Fibroblast of pulmonary artery (primary cell): ENCODE measurements at regions not wholly inside any gene's neighbourhood (a gene's known extent, or its start where the extent isn't known, plus 50 kb on each side); places are given as distances from the start of the nearest gene placed in this dataset.

Source experiments
- DNase-seq: peaks from one replicate; pipeline ENCODE4 v3.0.0-alpha.2; 2010; ENCODE audit warnings: low read depth
- H3K4me3 ChIP-seq: replicated peaks from 2 replicates; pipeline ENCODE4 v1.5.1; 2011; ENCODE audit warnings: low read depth, mild to moderate bottlenecking, control low read depth, low read length, moderate library complexity
- CTCF ChIP-seq: IDR thresholded peaks from 2 replicates; pipeline ENCODE4 v1.5.1; 2011; ENCODE audit warnings: mild to moderate bottlenecking, control low read depth, low read length, inconsistent platforms; ENCODE audit errors: missing control alignments

- no peak overlapping the region for H3K4me3 ChIP-seq
- no peak for DNase-seq
- no peak for TF ChIP-seq CTCF
These were observed 222.4 kb downstream of the TFAP2C start for GRCh38 chr20:56851552-56851951.

- no peak for DNase-seq
- TF ChIP-seq CTCF = no peak
These were observed 226.6 kb downstream of the TFAP2C start for GRCh38 chr20:56855708-56856107.

GRCh38 chr20:56857950-56858349 is 228.8 kb downstream of the TFAP2C start:
- DNase-seq = no peak
- no peak for TF ChIP-seq CTCF
- no peak overlapping the region for H3K4me3 ChIP-seq

More at GRCh38 chr20:56855708-56856107, 226.6 kb downstream of the TFAP2C start:
- no peak overlapping the region for H3K4me3 ChIP-seq

- DNase-seq = no peak
- TF ChIP-seq CTCF = no peak
- no peak overlapping the region for H3K4me3 ChIP-seq
These were observed 230.1 kb downstream of the TFAP2C start for GRCh38 chr20:56859039-56859800.

GRCh38 chr20:56859801-56860261 is 230.7 kb downstream of the TFAP2C start:
- H3K4me3 ChIP-seq = no peak overlapping the region
- peak; percentile 14 for DNase-seq
- no peak for TF ChIP-seq CTCF

GRCh38 chr20:56860413-56860812 is 231.3 kb downstream of the TFAP2C start:
- TF ChIP-seq CTCF = no peak
- no peak overlapping the region for H3K4me3 ChIP-seq
- peak; percentile 26 for DNase-seq

- TF ChIP-seq CTCF = no peak
- H3K4me3 ChIP-seq = no peak overlapping the region
- DNase-seq = no peak
These were observed 232.5 kb downstream of the TFAP2C start for GRCh38 chr20:56861590-56861989.
